Endodermal cell (in vitro differentiated cells): ENCODE measurements at regions not wholly inside any gene's neighbourhood (a gene's known extent, or its start where the extent isn't known, plus 50 kb on each side); places are given as distances from the start of the nearest gene placed in this dataset.
A peak's percentile ranks its signal among the peaks of the same experiment; 100 is the strongest.

Experiments
- DNase-seq: peaks from one replicate; pipeline ENCODE4 v3.0.0-alpha.2; 2017
- H3K27ac ChIP-seq: 2 replicates; pipeline ENCODE4 v1.5.1; 2013; ENCODE audit warnings: mild to moderate bottlenecking, low read depth, low read length, moderate library complexity
- H3K27me3 ChIP-seq: 2 replicates; pipeline ENCODE4 v1.6.1; 2013; ENCODE audit warnings: mild to moderate bottlenecking, low read length, moderate library complexity; ENCODE audit not compliant: insufficient read depth, control insufficient read depth, poor library complexity, severe bottlenecking
- H3K36me3 ChIP-seq: 2 replicates; pipeline ENCODE4 v1.7.0; 2013; ENCODE audit warnings: mild to moderate bottlenecking, low read length, moderate library complexity; ENCODE audit not compliant: control insufficient read depth, insufficient read depth
- H3K4me1 ChIP-seq: one replicate; pipeline ENCODE4 v1.7.0; 2013; ENCODE audit warnings: low read length; ENCODE audit not compliant: control insufficient read depth, insufficient read depth
- H3K4me3 ChIP-seq: 2 replicates; pipeline ENCODE4 v1.5.1; 2013; ENCODE audit warnings: mild to moderate bottlenecking, low read length, moderate library complexity
- H3K9ac ChIP-seq: 2 replicates; pipeline ENCODE4 v1.6.1; 2013; ENCODE audit warnings: mild to moderate bottlenecking, low read length, moderate library complexity; ENCODE audit not compliant: poor library complexity, severe bottlenecking; ENCODE audit errors: extremely low read depth
- H3K9me3 ChIP-seq: 2 replicates; pipeline ENCODE4 v1.6.1; 2013; ENCODE audit warnings: mild to moderate bottlenecking, low read length, moderate library complexity; ENCODE audit not compliant: control insufficient read depth
- H3K27ac Mint-ChIP-seq: 2 replicates; pipeline ENCODE4 v1.8.0; 2020; ENCODE audit warnings: mixed read lengths
- H3K27me3 Mint-ChIP-seq: 2 replicates; pipeline ENCODE4 v1.8.0; 2021; ENCODE audit warnings: mild to moderate bottlenecking, mixed read lengths; ENCODE audit not compliant: insufficient read depth
- H3K36me3 Mint-ChIP-seq: 2 replicates; pipeline ENCODE4 v1.8.0; 2020; ENCODE audit warnings: low read depth, mixed read lengths
- H3K4me1 Mint-ChIP-seq: 2 replicates; pipeline ENCODE4 v1.8.0; 2020; ENCODE audit warnings: mixed read lengths
- H3K4me3 Mint-ChIP-seq: 2 replicates; pipeline ENCODE4 v1.8.0; 2020; ENCODE audit warnings: mild to moderate bottlenecking, moderate library complexity, mixed read lengths
- H3K9me3 Mint-ChIP-seq: 2 replicates; pipeline ENCODE4 v1.8.0; 2020; ENCODE audit warnings: mild to moderate bottlenecking, mixed read lengths
- CTCF ChIP-seq: fragments of 200-600 bp; sonication (generic); conservative IDR thresholded peaks from 2 replicates; pipeline ENCODE4 v1.5.0; 2021; ENCODE audit warnings: antibody characterized with exemption, mild to moderate bottlenecking
- WGBS, 2 experiments: methylation state at CpG; one replicate each; pipeline versions ENCODE4 v1.1.5 to v1.1.7; 2013; ENCODE audit warnings: missing lambda C conversion rate in 2 of 2, mixed read lengths in 1 of 2; ENCODE audit not compliant: insufficient coverage in 1 of 2, insufficient read length in 1 of 2; 5-methylcytosine and 5-hydroxymethylcytosine counted together

- Mint-ChIP-seq H3K4me3 (no peak overlapping the region), H3K4me1 (no peaks in the 10 kb centered on the region), H3K9me3 (no peaks in the 10 kb centered on the region), H3K36me3 (no peaks in the 10 kb centered on the region), H3K27me3 (no peaks in the 10 kb centered on the region), H3K27ac (no peak overlapping the region)
- no peak overlapping the region for H3K27ac ChIP-seq
- no peaks in the 10 kb centered on the region for H3K36me3 ChIP-seq
- TF ChIP-seq CTCF = no peak
- H3K4me1 ChIP-seq = no peaks in the 10 kb centered on the region
- no peaks in the 10 kb centered on the region for H3K27me3 ChIP-seq
- no peak overlapping the region for H3K9ac ChIP-seq
- 89 to 93% methylated on average over 5 to 7 of the region's 7 CpGs for WGBS, 2 experiments
- H3K9me3 ChIP-seq = peaks cover 43% of the 10 kb centered on the region
- no peak overlapping the region for H3K4me3 ChIP-seq
- DNase-seq = no peak
These were observed 485.3 kb downstream of the CBLN2 start for GRCh38 chr18:72058851-72059250.

GRCh38 chr18:72056171-72056570, 488.0 kb downstream of the CBLN2 start:
- TF ChIP-seq CTCF = no peak

GRCh38 chr18:72041313-72042032, 502.7 kb downstream of the CBLN2 start:
- Mint-ChIP-seq H3K4me3 (no peak overlapping the region), H3K27ac (no peak overlapping the region), H3K36me3 (no peaks in the 10 kb centered on the region), H3K9me3 (no peaks in the 10 kb centered on the region), H3K4me1 (no peaks in the 10 kb centered on the region), H3K27me3 (no peaks in the 10 kb centered on the region)
- peaks cover 35% of the 10 kb centered on the region for H3K9me3 ChIP-seq
- no peaks in the 10 kb centered on the region for H3K4me1 ChIP-seq
- H3K36me3 ChIP-seq = no peaks in the 10 kb centered on the region
- 75 to 100% methylated on average over 1 to 5 of the region's 7 CpGs for WGBS, 2 experiments
- H3K27ac ChIP-seq = no peak overlapping the region
- no peaks in the 10 kb centered on the region for H3K27me3 ChIP-seq
- TF ChIP-seq CTCF = peak; percentile 61
- no peak for DNase-seq
- no peak overlapping the region for H3K9ac ChIP-seq
- H3K4me3 ChIP-seq = no peak overlapping the region

More at GRCh38 chr18:72056171-72056570, 488.0 kb downstream of the CBLN2 start:
- Mint-ChIP-seq H3K9me3 (no peaks in the 10 kb centered on the region), H3K4me1 (no peaks in the 10 kb centered on the region), H3K4me3 (no peak overlapping the region), H3K36me3 (no peaks in the 10 kb centered on the region), H3K27ac (no peak overlapping the region), H3K27me3 (no peaks in the 10 kb centered on the region)
- Histone ChIP-seq H3K9me3 (peaks cover 29% of the 10 kb centered on the region), H3K36me3 (no peaks in the 10 kb centered on the region), H3K9ac (no peak overlapping the region), H3K27ac (no peak overlapping the region), H3K4me3 (no peak overlapping the region), H3K4me1 (no peaks in the 10 kb centered on the region), H3K27me3 (no peaks in the 10 kb centered on the region)
- DNase-seq = no peak
